Kidney epithelial cell (primary cell): ENCODE measurements at regions not wholly inside any gene's neighbourhood (a gene's known extent, or its start where the extent isn't known, plus 50 kb on each side); places are given as distances from the start of the nearest gene placed in this dataset.

Source experiments
- DNase-seq: peaks from one replicate; pipeline ENCODE4 v3.0.0-alpha.2; 2010; ENCODE audit warnings: low read depth
- H3K27me3 ChIP-seq: 2 replicates; pipeline ENCODE4 v1.6.0; 2011; ENCODE audit warnings: low read length; ENCODE audit not compliant: control insufficient read depth, insufficient read depth
- H3K36me3 ChIP-seq: 2 replicates; pipeline ENCODE4 v1.5.1; 2011; ENCODE audit warnings: low read length; ENCODE audit not compliant: control insufficient read depth, insufficient read depth
- H3K4me3 ChIP-seq: 2 replicates; pipeline ENCODE4 v1.5.1; 2011; ENCODE audit warnings: low read depth, mild to moderate bottlenecking, control low read depth, low read length
- TF ChIP-seq, protein P1 (sequence below): IDR thresholded peaks from 2 replicates; pipeline ENCODE4 v1.5.1; 2011; ENCODE audit warnings: mild to moderate bottlenecking, moderate library complexity, low read length, control low read depth, inconsistent platforms; ENCODE audit not compliant: insufficient read depth, poor library complexity, severe bottlenecking

GRCh38 chr5:154107010-154107409, 68.2 kb downstream of the MFAP3 start:
- DNase-seq: no peak
- Histone ChIP-seq H3K36me3 (no peaks in the 10 kb centered on the region), H3K27me3 (no peaks in the 10 kb centered on the region), H3K4me3 (no peak overlapping the region)
- TF ChIP-seq, protein P1, sequence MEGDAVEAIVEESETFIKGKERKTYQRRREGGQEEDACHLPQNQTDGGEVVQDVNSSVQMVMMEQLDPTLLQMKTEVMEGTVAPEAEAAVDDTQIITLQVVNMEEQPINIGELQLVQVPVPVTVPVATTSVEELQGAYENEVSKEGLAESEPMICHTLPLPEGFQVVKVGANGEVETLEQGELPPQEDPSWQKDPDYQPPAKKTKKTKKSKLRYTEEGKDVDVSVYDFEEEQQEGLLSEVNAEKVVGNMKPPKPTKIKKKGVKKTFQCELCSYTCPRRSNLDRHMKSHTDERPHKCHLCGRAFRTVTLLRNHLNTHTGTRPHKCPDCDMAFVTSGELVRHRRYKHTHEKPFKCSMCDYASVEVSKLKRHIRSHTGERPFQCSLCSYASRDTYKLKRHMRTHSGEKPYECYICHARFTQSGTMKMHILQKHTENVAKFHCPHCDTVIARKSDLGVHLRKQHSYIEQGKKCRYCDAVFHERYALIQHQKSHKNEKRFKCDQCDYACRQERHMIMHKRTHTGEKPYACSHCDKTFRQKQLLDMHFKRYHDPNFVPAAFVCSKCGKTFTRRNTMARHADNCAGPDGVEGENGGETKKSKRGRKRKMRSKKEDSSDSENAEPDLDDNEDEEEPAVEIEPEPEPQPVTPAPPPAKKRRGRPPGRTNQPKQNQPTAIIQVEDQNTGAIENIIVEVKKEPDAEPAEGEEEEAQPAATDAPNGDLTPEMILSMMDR: no peak

DNA sequence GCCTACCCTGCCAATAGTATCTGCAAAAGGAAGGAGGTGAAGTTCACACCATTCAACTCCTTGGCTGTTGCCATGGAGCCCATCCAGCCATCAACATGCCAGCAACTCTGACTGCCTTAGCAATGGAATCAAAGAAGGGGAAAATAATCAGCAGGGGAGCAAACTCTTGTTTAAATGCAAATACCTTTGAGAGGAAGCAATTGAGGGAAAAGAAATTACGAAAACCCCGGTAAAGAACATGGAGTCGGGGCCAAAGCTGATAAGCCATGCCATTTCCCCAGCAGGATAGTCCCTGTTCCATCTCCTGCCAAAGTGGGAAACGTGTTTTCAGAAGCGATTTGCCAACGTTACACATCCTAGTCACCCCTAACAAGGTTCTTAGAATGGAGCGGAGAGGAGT, 69.0 kb downstream of the MFAP3 start:
- Histone ChIP-seq H3K4me3 (no peak overlapping the region), H3K36me3 (no peaks in the 10 kb centered on the region), H3K27me3 (no peaks in the 10 kb centered on the region)
- TF ChIP-seq, protein P1: no peak
- no peak for DNase-seq

DNA sequence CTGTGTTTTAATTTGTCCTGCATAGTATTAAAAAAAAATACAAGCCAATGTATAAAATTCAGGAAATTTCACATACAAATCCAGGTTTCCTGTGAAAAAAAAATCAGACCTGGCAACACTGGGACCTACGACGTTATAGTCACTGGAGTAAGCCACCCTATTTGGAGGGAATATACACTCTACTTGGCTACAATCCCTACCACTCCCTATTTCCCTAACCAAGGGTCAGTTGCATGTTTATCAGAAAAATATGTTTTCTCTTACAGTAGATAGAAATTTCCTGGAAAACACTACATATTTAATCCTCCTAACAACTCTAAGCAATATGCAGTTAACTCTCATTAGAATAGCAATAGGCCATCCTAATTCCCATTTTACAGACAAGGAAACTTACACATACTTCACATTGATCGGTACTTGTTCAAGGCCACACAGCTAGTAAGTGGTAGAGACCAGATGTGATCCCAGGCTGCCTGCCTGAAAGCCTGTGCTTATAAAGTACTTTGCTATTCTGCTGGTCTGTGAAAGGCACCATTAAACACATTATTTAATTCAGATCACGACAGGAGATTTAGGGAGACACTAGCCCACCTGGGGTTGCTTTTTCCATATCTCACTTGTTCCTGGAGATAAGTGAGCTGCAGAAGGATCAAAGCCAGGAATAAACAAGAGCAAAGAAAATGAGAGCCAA, 70.8 kb downstream of the MFAP3 start:
- TF ChIP-seq, protein P1: no peak
- Histone ChIP-seq H3K36me3 (no peaks in the 10 kb centered on the region), H3K27me3 (no peaks in the 10 kb centered on the region), H3K4me3 (no peak overlapping the region)
- DNase-seq: no peak

GRCh38 chr5:154110107-154110453, 71.3 kb downstream of the MFAP3 start:
- TF ChIP-seq, protein P1: no peak
- no peak for DNase-seq
- Histone ChIP-seq H3K36me3 (no peaks in the 10 kb centered on the region), H3K27me3 (no peaks in the 10 kb centered on the region), H3K4me3 (no peak overlapping the region)

GRCh38 chr5:154110716-154111115, 71.9 kb downstream of the MFAP3 start:
- TF ChIP-seq, protein P1: no peak
- DNase-seq: no peak

GRCh38 chr5:154111214-154111613, 72.4 kb downstream of the MFAP3 start:
- Histone ChIP-seq H3K27me3 (no peaks in the 10 kb centered on the region), H3K4me3 (no peak overlapping the region), H3K36me3 (no peaks in the 10 kb centered on the region)
- TF ChIP-seq, protein P1: no peak
- no peak for DNase-seq

More at GRCh38 chr5:154110716-154111115, 71.9 kb downstream of the MFAP3 start:
- no peaks in the 10 kb centered on the region for H3K36me3 ChIP-seq
- no peaks in the 10 kb centered on the region for H3K27me3 ChIP-seq
- no peak overlapping the region for H3K4me3 ChIP-seq
